Endodermal cell (in vitro differentiated cells): ENCODE measurements at regions not wholly inside any gene's neighbourhood (a gene's known extent, or its start where the extent isn't known, plus 50 kb on each side); places are given as distances from the start of the nearest gene placed in this dataset.

Source experiments
- DNase-seq: peaks from one replicate; pipeline ENCODE4 v3.0.0-alpha.2; 2017
- H3K27ac ChIP-seq: 2 replicates; pipeline ENCODE4 v1.5.1; 2013; ENCODE audit warnings: mild to moderate bottlenecking, low read depth, low read length, moderate library complexity
- H3K27me3 ChIP-seq: 2 replicates; pipeline ENCODE4 v1.6.1; 2013; ENCODE audit warnings: mild to moderate bottlenecking, low read length, moderate library complexity; ENCODE audit not compliant: insufficient read depth, control insufficient read depth, poor library complexity, severe bottlenecking
- H3K36me3 ChIP-seq: 2 replicates; pipeline ENCODE4 v1.7.0; 2013; ENCODE audit warnings: mild to moderate bottlenecking, low read length, moderate library complexity; ENCODE audit not compliant: control insufficient read depth, insufficient read depth
- H3K4me1 ChIP-seq: one replicate; pipeline ENCODE4 v1.7.0; 2013; ENCODE audit warnings: low read length; ENCODE audit not compliant: control insufficient read depth, insufficient read depth
- H3K4me3 ChIP-seq: 2 replicates; pipeline ENCODE4 v1.5.1; 2013; ENCODE audit warnings: mild to moderate bottlenecking, low read length, moderate library complexity
- H3K9ac ChIP-seq: 2 replicates; pipeline ENCODE4 v1.6.1; 2013; ENCODE audit warnings: mild to moderate bottlenecking, low read length, moderate library complexity; ENCODE audit not compliant: poor library complexity, severe bottlenecking; ENCODE audit errors: extremely low read depth
- H3K9me3 ChIP-seq: 2 replicates; pipeline ENCODE4 v1.6.1; 2013; ENCODE audit warnings: mild to moderate bottlenecking, low read length, moderate library complexity; ENCODE audit not compliant: control insufficient read depth
- H3K27ac Mint-ChIP-seq: 2 replicates; pipeline ENCODE4 v1.8.0; 2020; ENCODE audit warnings: mixed read lengths
- H3K27me3 Mint-ChIP-seq: 2 replicates; pipeline ENCODE4 v1.8.0; 2021; ENCODE audit warnings: mild to moderate bottlenecking, mixed read lengths; ENCODE audit not compliant: insufficient read depth
- H3K36me3 Mint-ChIP-seq: 2 replicates; pipeline ENCODE4 v1.8.0; 2020; ENCODE audit warnings: low read depth, mixed read lengths
- H3K4me1 Mint-ChIP-seq: 2 replicates; pipeline ENCODE4 v1.8.0; 2020; ENCODE audit warnings: mixed read lengths
- H3K4me3 Mint-ChIP-seq: 2 replicates; pipeline ENCODE4 v1.8.0; 2020; ENCODE audit warnings: mild to moderate bottlenecking, moderate library complexity, mixed read lengths
- H3K9me3 Mint-ChIP-seq: 2 replicates; pipeline ENCODE4 v1.8.0; 2020; ENCODE audit warnings: mild to moderate bottlenecking, mixed read lengths
- WGBS, 2 experiments: methylation state at CpG; one replicate each; pipeline versions ENCODE4 v1.1.5 to v1.1.7; 2013; ENCODE audit warnings: missing lambda C conversion rate in 2 of 2, mixed read lengths in 1 of 2; ENCODE audit not compliant: insufficient coverage in 1 of 2, insufficient read length in 1 of 2; 5-methylcytosine and 5-hydroxymethylcytosine counted together
- TF ChIP-seq, protein P1 (sequence below): fragments of 200-600 bp; sonication (generic); conservative IDR thresholded peaks from 2 replicates; pipeline ENCODE4 v1.5.0; 2021; ENCODE audit warnings: antibody characterized with exemption, mild to moderate bottlenecking

DNA sequence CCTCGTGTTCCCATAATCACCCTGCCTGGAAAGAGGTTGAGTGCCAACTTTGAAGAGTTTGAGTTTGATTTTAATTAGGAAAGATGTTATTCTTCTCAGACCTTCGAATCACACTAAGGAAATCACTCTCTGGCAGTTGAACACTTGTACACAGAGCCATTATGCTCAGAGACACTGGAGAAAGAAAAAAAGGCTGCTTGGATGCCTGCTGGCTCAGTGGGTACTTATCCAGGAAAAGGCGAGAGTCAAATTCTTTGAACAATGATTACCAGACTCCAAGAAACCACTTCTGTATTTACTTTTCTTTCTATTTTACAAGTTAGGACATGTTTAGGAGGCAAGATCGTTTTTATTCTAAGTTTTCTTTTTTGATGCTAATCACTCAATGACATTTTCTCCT, 438.5 kb upstream of the FAT3 start:
- no peak overlapping the region for H3K27ac ChIP-seq
- 87 to 100% methylated on average over 2 to 4 of the region's 4 CpGs for WGBS, 2 experiments
- H3K9me3 ChIP-seq, result peaks cover 42% of the 10 kb centered on the region
- Mint-ChIP-seq H3K4me3 (no peak overlapping the region), H3K27ac (no peak overlapping the region), H3K36me3 (peaks cover 9% of the 10 kb centered on the region), H3K4me1 (peaks cover 4% of the 10 kb centered on the region), H3K27me3 (peaks cover 2% of the 10 kb centered on the region), H3K9me3 (peaks cover 36% of the 10 kb centered on the region)
- H3K4me1 ChIP-seq, result no peaks in the 10 kb centered on the region
- no peaks in the 10 kb centered on the region for H3K36me3 ChIP-seq
- no peak overlapping the region for H3K9ac ChIP-seq
- H3K4me3 ChIP-seq, result no peak overlapping the region
- TF ChIP-seq, protein P1, sequence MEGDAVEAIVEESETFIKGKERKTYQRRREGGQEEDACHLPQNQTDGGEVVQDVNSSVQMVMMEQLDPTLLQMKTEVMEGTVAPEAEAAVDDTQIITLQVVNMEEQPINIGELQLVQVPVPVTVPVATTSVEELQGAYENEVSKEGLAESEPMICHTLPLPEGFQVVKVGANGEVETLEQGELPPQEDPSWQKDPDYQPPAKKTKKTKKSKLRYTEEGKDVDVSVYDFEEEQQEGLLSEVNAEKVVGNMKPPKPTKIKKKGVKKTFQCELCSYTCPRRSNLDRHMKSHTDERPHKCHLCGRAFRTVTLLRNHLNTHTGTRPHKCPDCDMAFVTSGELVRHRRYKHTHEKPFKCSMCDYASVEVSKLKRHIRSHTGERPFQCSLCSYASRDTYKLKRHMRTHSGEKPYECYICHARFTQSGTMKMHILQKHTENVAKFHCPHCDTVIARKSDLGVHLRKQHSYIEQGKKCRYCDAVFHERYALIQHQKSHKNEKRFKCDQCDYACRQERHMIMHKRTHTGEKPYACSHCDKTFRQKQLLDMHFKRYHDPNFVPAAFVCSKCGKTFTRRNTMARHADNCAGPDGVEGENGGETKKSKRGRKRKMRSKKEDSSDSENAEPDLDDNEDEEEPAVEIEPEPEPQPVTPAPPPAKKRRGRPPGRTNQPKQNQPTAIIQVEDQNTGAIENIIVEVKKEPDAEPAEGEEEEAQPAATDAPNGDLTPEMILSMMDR, result no peak
- no peak for DNase-seq
- H3K27me3 ChIP-seq, result no peaks in the 10 kb centered on the region

DNA sequence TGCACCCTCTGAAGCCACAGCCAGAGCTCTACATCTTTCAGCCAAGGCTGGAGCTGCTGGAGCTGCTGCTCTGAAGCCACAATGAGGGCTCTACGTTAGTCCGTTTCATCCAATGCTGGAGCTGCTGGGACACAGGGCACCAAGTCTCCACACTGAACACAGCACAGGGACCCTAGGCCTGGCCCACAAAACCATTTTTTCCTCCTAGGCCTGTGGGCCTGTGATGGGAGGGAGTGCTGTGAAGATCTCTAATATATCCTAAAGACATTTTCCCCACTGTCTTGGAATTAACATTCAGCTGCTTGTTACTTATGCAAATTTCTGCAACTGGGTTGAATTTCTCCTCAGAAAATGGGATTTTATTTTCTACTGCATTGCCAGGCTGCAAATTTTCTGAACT, 441.4 kb upstream of the FAT3 start:
- Histone ChIP-seq H3K27ac (no peak overlapping the region), H3K9ac (no peak overlapping the region), H3K9me3 (peaks cover 42% of the 10 kb centered on the region), H3K36me3 (no peaks in the 10 kb centered on the region), H3K4me1 (no peaks in the 10 kb centered on the region), H3K4me3 (no peak overlapping the region), H3K27me3 (no peaks in the 10 kb centered on the region)
- Mint-ChIP-seq H3K27me3 (peaks cover 2% of the 10 kb centered on the region), H3K9me3 (peaks cover 39% of the 10 kb centered on the region), H3K4me3 (no peak overlapping the region), H3K27ac (no peak overlapping the region), H3K4me1 (no peaks in the 10 kb centered on the region), H3K36me3 (peaks cover 9% of the 10 kb centered on the region)
- 82 to 94% methylated on average over 2 of the region's 2 CpGs for WGBS, 2 experiments
- no peak for DNase-seq
- TF ChIP-seq, protein P1, result no peak

DNA sequence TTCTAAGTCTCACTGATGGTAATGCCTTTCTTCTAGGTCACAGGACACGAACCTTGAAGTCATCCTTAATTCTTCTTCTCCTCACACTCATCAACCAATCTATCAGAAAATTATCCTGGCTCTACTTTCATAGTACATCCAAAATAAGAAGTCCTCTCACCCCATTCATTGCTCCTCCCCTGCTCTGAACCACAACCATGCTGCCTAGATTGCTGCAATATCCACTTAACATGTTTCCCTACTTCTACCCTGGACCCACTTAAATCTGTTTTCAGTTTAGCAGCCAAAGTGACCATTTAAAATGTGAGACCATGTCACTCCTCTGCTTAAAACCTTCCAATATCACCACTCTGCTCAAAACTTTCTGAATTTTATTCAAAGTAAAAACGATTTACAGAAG, 445.9 kb upstream of the FAT3 start:
- Mint-ChIP-seq H3K36me3 (peaks cover 6% of the 10 kb centered on the region), H3K4me1 (no peaks in the 10 kb centered on the region), H3K27ac (no peak overlapping the region), H3K27me3 (peaks cover 2% of the 10 kb centered on the region), H3K9me3 (peaks cover 26% of the 10 kb centered on the region), H3K4me3 (no peak overlapping the region)
- WGBS, 2 experiments, result 81% methylated on average over 2 of the region's 2 CpGs
- Histone ChIP-seq H3K27ac (no peak overlapping the region), H3K4me3 (no peak overlapping the region), H3K36me3 (no peaks in the 10 kb centered on the region), H3K4me1 (no peaks in the 10 kb centered on the region), H3K27me3 (no peaks in the 10 kb centered on the region), H3K9ac (no peak overlapping the region), H3K9me3 (peaks cover 20% of the 10 kb centered on the region)
- TF ChIP-seq, protein P1, result no peak
- DNase-seq, result no peak
